Tibial nerve (tissue), 4 donors: ENCODE measurements at regions not wholly inside any gene's neighbourhood (a gene's known extent, or its start where the extent isn't known, plus 50 kb on each side); places are given as distances from the start of the nearest gene placed in this dataset.

ENCODE experiments used
- CTCF ChIP-seq, 5 experiments: fragments of 200-600 bp in 3 of 5; fragments of 450-650 bp in 2 of 5; sonication (generic) in 3 of 5; IDR thresholded peaks; one replicate each; pipeline ENCODE4 v1.5.1; 2016 to 2019; ENCODE audit warnings: antibody characterized with exemption in 5 of 5, mild to moderate bottlenecking in 3 of 5, moderate library complexity in 2 of 5
- EP300 ChIP-seq, 2 donors: sonication (generic); formaldehyde crosslinking; IDR thresholded peaks; one replicate each; pipeline ENCODE4 v1.6.1; 2017; ENCODE audit warnings: antibody characterized with exemption in 2 of 2, mild to moderate bottlenecking in 1 of 2

GRCh38 chr2:187689372-187689771, 135.1 kb upstream of the TFPI start:
- TF ChIP-seq CTCF (IDR thresholded peaks at IDR 0.05): no peak
- TF ChIP-seq EP300 (IDR thresholded peaks at IDR 0.05): no peak
